A673 (cell line): ENCODE measurements at regions not wholly inside any gene's neighbourhood (a gene's known extent, or its start where the extent isn't known, plus 50 kb on each side); places are given as distances from the start of the nearest gene placed in this dataset.

Source experiments
- BruUV-seq: library from RNA; stranded (reverse); fragments of 400-500 nt; replicated peaks from 2 replicates; lab custom pipeline; 2021; lab: Mats Ljungman, UMichigan
- CTCF ChIA-PET: fragments of 300-600 bp; sonication (Branson Sonifier 250); formaldehyde crosslinking; loops from one replicate; lab custom pipeline; 2022; ENCODE audit warnings: antibody characterized with exemption; lab: Charles Lee
- POLR2A ChIA-PET: fragments of 300-600 bp; sonication (Branson Sonifier 250); formaldehyde crosslinking; loops from one replicate; lab custom pipeline; 2022; ENCODE audit warnings: antibody characterized with exemption; ENCODE audit not compliant: low non-redundant PET; lab: Charles Lee
- DNase-seq: peaks from one replicate; pipeline ENCODE4 v3.0.0-alpha.2; 2015; ENCODE audit warnings: low spot score
- H3K27ac ChIP-seq: fragments of 200-600 bp; sonication (generic); 2 replicates; pipeline ENCODE4 v1.5.1; 2016; ENCODE audit warnings: mixed run types, low read depth, mild to moderate bottlenecking, mixed read lengths, antibody characterized with exemption, low read length; ENCODE audit not compliant: poor library complexity, severe bottlenecking
- H3K27me3 ChIP-seq: fragments of 200-600 bp; sonication (generic); replicated peaks from 2 replicates; pipeline ENCODE4 v1.6.1; 2017; ENCODE audit warnings: mixed run types, low read depth, mild to moderate bottlenecking, mixed read lengths, antibody characterized with exemption, low read length; ENCODE audit not compliant: insufficient read depth, poor library complexity
- H3K36me3 ChIP-seq: fragments of 200-600 bp; sonication (generic); 2 replicates; pipeline ENCODE4 v1.6.1; 2016; ENCODE audit warnings: mixed run types, mild to moderate bottlenecking, mixed read lengths, antibody characterized with exemption, low read length; ENCODE audit not compliant: insufficient read depth, poor library complexity, severe bottlenecking
- H3K4me1 ChIP-seq: fragments of 200-600 bp; sonication (generic); 2 replicates; pipeline ENCODE4 v1.6.1; 2017; ENCODE audit warnings: mixed run types, mild to moderate bottlenecking, mixed read lengths, antibody characterized with exemption, low read length; ENCODE audit not compliant: insufficient read depth, poor library complexity, severe bottlenecking
- H3K4me3 ChIP-seq: fragments of 200-600 bp; sonication (generic); 2 replicates; pipeline ENCODE4 v1.5.1; 2016; ENCODE audit warnings: low read depth, mixed run types, mild to moderate bottlenecking, mixed read lengths, low read length; ENCODE audit not compliant: poor library complexity, severe bottlenecking
- H3K9me3 ChIP-seq: fragments of 200-600 bp; sonication (generic); 2 replicates; pipeline ENCODE4 v1.6.1; 2016; ENCODE audit warnings: mixed run types, low read depth, mild to moderate bottlenecking, mixed read lengths, antibody characterized with exemption, low read length; ENCODE audit not compliant: poor library complexity, severe bottlenecking
- CTCF ChIP-seq: fragments of 300-800, 200-600 bp; sonication (generic); conservative IDR thresholded peaks from 2 replicates; pipeline ENCODE4 v1.5.1; 2017; ENCODE audit warnings: low read depth, mild to moderate bottlenecking, antibody characterized with exemption, low read length, moderate library complexity, mixed read lengths
- EZH2 ChIP-seq: fragments of 200-600 bp; sonication (generic); IDR thresholded peaks from 2 replicates; pipeline ENCODE4 v1.6.1; 2017; ENCODE audit warnings: borderline replicate concordance, low read depth, mild to moderate bottlenecking, mixed read lengths, antibody characterized with exemption, low read length; ENCODE audit not compliant: poor library complexity, severe bottlenecking
- intact Hi-C: fragments of 100-400 bp; cut with micrococcal nuclease; formaldehyde crosslinking; loops from one replicate; pipeline ENCODE4 v1.10.0; 2022; ENCODE audit not compliant: unreplicated experiment

- no peaks in the 10 kb centered on the region for H3K4me1 ChIP-seq
- DNase-seq, result no peak
- TF ChIP-seq CTCF (no peak), EZH2 (no peak)
- ChIA-PET POLR2A (no interaction called here), CTCF (no interaction called here)
- BruUV-seq, result no TSS peak
- no peak overlapping the region for H3K27ac ChIP-seq
- no peaks in the 10 kb centered on the region for H3K27me3 ChIP-seq
- intact Hi-C loops, result loop anchor here (5.0 kb wide), 2 partner anchors 698 to 1098 kb away; no protein-coding TSS in a partner anchor
- no peaks in the 10 kb centered on the region for H3K36me3 ChIP-seq
- no peaks in the 10 kb centered on the region for H3K9me3 ChIP-seq
- H3K4me3 ChIP-seq, result no peak overlapping the region
Observed at GRCh38 chr1:238950017-238950416, 436.4 kb upstream of the CHRM3 start.

- no peak overlapping the region for H3K4me3 ChIP-seq
- no peaks in the 10 kb centered on the region for H3K9me3 ChIP-seq
- H3K36me3 ChIP-seq, result no peaks in the 10 kb centered on the region
- no TSS peak for BruUV-seq
- ChIA-PET CTCF (no interaction called here), POLR2A (no interaction called here)
- no peak for DNase-seq
- intact Hi-C loops, result no loop called here
- TF ChIP-seq EZH2 (no peak), CTCF (no peak)
- H3K27ac ChIP-seq, result no peak overlapping the region
- no peaks in the 10 kb centered on the region for H3K27me3 ChIP-seq
- H3K4me1 ChIP-seq, result no peaks in the 10 kb centered on the region
Observed at GRCh38 chr1:238944028-238944427, 442.3 kb upstream of the CHRM3 start.

GRCh38 chr1:238927899-238928298 lies 458.5 kb upstream of the CHRM3 start:
- no peaks in the 10 kb centered on the region for H3K4me1 ChIP-seq
- no peak overlapping the region for H3K27ac ChIP-seq
- no peak for TF ChIP-seq CTCF
- TF ChIP-seq EZH2, result no peak
- intact Hi-C loops, result no loop called here
- H3K9me3 ChIP-seq, result no peaks in the 10 kb centered on the region
- POLR2A ChIA-PET, result no interaction called here
- H3K27me3 ChIP-seq, result no peaks in the 10 kb centered on the region
- no peaks in the 10 kb centered on the region for H3K36me3 ChIP-seq
- no TSS peak for BruUV-seq
- no peak for DNase-seq
- CTCF ChIA-PET, result no interaction called here
- H3K4me3 ChIP-seq, result no peak overlapping the region
